Femur (tissue), 1 donor: ENCODE measurements at regions not wholly inside any gene's neighbourhood (a gene's known extent, or its start where the extent isn't known, plus 50 kb on each side); places are given as distances from the start of the nearest gene placed in this dataset.

Source experiments
- DNase-seq: peaks from one replicate; pipeline ENCODE4 v3.0.0-alpha.2; 2017

DNA sequence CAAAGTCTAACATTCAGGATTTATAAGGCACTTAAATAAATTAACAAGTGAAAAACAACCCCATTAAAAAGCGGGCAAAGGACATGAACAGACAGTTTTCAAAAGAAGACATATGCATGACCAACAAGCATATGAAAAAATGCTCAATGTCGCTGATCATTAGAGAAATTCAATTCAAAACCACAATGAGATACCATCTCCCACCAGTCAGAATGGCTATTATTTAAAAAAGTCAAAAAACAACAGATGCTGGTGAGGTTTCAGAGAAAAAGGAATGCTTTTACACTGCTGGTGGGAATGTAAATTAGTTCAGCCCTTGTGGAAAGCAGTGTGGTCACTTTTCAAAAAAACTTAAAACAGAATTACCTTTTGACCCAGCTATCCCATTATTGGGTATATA lies 60.7 kb upstream of the BDKRB2 start:
- DNase-seq, result no peak

DNA sequence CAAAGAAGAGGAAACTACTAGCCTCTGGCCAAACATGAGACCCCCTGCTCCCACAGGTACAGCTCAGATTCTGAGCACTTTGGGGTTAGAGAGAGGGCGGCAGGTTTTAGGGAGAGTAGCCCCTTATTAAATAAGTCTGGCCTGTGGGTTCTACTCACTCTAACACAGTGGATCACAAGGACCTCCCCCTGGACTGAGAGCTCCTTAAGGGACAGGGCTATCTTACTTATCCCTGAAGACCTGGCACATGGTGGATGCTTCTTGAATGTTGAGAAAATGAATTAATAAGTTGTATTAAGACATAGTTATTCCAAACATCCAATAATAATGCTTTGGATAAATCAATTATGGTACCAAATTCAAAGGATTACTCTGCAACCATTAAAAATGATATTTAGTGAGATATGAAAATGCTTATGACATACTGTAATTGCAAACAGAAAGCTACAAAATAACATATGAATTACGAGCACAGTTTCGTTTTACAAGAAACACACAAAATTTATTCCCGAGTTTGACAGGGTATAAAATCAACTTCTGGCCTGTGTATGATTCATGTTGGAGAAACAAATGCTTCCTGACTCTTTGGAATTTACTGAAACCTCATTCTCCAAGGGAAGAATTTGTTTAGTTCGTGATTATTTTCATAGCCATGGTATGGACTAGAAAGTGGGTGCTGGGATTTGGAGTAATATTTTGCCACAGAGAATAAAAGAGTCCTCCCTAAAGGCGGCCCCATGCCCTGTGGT lies 59.3 kb upstream of the BDKRB2 start:
- no peak for DNase-seq

DNA sequence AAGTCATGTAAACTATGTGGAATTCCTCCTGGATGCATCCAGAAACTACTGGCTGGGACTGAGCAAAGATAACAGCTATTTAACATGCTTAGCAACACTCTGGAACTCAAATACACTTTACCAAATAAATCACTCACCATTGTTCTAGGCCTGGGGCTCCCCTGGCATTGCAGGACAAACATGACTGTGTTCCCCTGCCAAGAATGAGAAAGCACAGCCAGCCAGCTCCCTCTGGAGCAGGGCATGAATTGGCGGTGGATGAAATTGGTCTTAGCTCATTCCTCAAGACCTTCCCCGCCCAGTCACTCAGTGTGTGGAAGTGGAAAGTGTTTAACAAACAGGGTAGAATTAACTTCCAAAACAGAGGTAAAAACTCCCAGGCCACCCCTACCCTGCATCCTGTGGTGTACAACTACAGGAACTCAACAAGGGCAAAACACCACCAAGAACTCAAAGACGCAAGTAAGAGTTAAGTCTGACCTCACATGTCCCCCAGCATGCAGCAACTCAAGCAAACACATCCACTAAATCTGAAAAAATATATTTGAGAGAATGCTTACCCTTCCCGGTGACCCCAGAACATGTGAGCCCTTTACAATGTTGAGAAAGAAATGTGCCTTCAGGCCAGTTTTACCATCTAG lies 58.4 kb upstream of the BDKRB2 start:
- DNase-seq, result peak; percentile 63

DNA sequence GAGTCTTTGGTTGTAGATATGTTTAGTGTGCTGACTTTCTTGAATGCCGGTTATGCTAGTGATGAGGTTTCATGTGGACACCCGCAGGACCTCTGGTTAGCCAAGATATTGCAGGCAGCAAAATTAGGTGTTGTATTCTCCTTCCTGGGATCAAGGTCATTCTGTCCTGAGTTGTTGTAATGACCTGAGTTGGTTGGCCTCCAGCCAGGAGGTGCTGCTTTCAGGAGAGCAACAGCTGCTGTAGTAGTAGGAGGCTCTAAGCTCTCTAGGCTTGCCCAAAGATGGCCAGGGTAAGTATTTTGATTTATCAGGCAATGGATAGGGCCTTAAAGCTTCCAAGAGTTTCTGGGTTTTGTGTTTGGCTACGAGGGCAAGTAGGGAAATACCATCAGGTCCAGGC lies 56.0 kb upstream of the BDKRB2 start:
- DNase-seq, result no peak

DNA sequence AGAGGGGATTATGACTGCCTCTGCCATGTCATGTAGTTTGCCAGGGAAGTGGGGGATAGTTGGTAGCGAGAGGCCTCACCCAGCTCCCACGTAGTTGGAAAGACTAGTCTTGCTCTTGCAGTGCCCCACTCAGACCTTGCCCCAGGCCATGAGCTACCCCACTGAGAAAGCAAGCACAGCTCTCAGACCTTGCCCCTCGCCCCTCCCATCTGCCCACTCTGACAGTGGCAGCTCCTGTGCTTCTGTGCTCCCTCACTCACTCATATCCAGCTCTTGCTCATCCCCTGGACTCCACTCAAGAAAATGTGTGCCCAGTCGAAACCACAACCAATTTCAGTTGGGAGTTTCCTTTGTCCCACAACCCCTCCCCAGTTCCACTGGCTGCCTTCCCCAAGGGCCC lies 55.5 kb upstream of the BDKRB2 start:
- DNase-seq, result no peak

DNA sequence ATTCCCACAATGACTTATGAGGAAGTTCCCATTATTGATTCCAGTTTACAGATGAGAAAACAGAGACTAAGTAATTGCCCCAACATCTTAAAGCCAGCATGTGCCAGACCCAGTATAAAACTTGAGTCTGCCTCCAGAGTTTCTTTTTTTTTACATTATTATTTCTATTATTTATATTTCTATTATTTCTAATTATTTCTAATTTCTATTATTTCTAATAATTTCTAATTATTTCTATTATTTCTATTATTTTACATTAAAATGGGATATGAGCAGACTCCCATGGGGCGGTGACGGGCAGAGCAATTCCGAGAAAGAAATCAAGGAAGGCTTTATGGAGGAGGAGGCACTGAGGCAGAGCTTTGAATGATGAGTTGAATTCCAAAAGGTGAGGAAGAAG lies 54.4 kb upstream of the BDKRB2 start:
- no peak for DNase-seq

DNA sequence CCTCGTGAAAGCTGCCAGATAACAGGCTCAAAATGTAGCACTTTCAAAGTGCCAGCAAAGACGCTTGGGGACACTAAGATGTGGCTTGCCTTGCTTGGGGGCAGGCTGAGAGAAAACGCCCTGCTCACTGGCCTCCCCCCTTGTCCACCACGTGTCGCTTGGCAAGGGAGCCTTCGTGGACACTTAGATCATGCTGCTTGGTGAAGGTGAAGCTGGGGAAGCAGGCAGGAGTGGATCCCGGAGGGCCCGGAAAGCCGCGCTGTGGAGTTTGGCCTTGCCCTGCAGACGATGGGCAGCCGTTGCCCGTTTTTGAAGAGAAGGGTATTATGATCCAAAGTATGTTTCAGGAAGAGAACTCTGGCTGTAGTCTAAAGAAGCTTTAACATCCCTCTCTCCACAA lies 53.4 kb upstream of the BDKRB2 start:
- no peak for DNase-seq

DNA sequence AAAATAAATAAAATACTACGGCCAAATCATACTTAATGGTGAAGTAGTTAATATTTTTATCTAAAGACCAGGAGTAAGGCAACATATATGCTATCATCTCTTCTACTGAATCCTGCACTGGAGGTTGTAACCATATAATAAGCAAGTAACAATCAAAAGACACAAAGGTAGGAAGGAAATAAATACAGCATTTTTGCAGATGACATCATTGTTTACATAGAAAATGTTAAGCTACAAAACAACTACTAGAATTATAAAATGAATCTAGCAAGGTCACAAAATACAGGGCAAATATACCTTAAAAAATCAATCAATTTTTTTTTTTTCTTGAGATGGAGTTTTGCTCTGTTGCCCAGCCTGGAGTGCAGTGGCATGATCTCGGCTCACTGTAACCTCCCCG lies 51.6 kb upstream of the BDKRB2 start:
- no peak for DNase-seq
